Stimulated activated CD4-positive, alpha-beta T cell treated with anti-CD3 and anti-CD28 coated beads, Interleukin-4, amount 100 ng/mL, for 48 hours (primary cell): ENCODE measurements at regions not wholly inside any gene's neighbourhood (a gene's known extent, or its start where the extent isn't known, plus 50 kb on each side); places are given as distances from the start of the nearest gene placed in this dataset.

Source experiments
- DNase-seq, 2 donors: peaks; one replicate each; pipeline ENCODE4 v3.0.0-alpha.2; 2020; ENCODE audit warnings: low read depth in 2 of 2

DNA sequence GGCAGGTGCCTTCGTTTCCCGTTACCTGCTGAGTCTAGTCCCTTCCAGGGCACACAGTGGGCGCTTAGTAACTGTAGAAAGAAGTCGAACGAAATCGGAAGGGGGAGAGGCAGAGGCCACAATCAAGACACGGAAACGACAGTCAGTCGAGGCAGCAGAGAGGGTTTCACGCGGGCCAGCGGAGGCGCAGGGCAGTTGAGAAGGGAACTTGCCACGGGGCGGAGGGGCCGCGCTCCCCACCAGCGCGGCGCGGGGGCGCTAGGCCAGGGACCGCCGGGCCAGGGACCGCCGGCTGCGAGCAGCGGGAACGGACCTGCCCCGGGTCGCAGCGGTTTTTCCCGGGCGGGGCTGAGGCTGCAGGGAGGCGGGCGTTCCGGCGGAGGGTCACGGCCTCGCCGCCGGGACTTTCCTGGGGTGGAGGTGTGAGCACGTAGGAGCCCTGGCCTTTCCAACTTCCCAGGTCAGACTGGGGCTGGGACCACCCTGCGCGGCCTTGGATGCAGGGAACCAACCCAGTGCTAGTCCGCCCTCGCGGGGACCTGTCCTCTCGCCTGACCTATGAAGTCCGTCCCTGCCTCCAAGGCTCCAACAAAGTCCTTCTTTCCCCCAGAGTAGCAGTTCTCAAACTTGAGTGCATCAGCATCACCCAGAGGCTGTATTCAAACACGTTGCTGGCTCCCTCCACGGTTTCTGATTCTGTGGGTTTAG is 150.1 kb upstream of the FGGY start:
- peak in 1 of 2 donors; percentile 12 for DNase-seq

- no peak for DNase-seq
Observed at GRCh38 chr1:59149435-59149834, 147.5 kb upstream of the FGGY start.

- DNase-seq = no peak
Observed at GRCh38 chr1:59150577-59151386, 146.1 kb upstream of the FGGY start.

GRCh38 chr1:59151387-59151761 is 145.5 kb upstream of the FGGY start:
- DNase-seq = no peak

GRCh38 chr1:59151860-59152259 is 145.0 kb upstream of the FGGY start:
- DNase-seq = no peak

GRCh38 chr1:59152511-59152910 is 144.4 kb upstream of the FGGY start:
- no peak for DNase-seq

DNA sequence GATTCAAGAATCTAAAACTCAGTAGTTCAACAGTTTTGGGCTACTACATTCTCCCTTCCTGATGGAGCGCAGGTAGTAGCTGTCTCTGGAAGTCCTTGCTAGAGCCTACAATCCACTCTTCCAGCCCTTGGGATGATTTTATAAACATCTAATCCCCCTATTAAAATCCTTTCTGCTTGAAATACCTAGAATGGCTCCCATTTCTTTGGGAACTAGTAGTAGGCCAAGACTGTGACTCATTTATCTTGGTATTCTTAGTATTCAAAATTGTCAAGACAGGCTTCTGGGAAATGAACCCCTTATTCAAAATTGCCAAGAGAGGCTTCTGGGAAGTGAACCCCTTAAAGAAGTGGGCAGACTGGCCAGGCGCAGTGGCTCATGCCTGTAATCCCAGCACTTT is 142.5 kb upstream of the FGGY start:
- DNase-seq = no peak

DNA sequence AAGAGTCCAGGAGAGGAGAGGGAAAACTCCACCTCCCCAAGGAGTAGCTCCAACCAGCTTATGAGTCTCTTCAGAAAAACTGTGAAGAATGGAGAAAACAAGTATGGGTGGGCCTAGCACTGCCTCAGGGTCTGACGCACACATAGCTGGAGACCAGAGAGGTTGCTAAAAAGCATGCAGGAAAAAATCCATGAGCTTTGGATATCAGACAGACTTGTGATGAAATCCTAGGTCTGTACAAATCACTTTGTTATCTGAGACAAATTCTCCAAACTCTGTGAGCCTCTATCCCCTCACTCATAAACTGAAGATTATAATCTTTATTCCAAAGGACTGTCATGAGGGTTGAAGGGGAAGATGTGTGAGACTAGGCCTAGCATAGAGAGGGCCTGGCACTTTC is 141.5 kb upstream of the FGGY start:
- no peak for DNase-seq

DNA sequence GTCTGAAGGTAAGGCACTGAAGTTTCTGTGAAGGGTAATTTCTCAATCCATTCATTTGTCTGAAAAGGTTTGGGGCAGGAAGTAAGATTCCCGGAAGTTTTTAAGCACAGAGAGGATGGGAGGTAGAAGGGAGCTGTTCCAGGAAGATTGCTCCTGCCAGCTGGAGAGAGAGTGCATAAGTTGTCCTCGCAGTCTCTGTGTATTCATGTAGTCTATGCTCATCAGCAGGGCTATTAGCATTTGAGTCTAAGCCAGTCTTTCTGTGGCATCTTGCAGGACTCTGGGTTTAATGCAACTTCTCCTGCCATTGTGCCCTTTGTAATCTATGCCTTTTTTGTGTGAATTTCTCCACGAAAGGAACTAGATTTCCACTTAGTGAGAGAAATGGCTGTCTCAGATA is 140.8 kb upstream of the FGGY start:
- DNase-seq = no peak

DNA sequence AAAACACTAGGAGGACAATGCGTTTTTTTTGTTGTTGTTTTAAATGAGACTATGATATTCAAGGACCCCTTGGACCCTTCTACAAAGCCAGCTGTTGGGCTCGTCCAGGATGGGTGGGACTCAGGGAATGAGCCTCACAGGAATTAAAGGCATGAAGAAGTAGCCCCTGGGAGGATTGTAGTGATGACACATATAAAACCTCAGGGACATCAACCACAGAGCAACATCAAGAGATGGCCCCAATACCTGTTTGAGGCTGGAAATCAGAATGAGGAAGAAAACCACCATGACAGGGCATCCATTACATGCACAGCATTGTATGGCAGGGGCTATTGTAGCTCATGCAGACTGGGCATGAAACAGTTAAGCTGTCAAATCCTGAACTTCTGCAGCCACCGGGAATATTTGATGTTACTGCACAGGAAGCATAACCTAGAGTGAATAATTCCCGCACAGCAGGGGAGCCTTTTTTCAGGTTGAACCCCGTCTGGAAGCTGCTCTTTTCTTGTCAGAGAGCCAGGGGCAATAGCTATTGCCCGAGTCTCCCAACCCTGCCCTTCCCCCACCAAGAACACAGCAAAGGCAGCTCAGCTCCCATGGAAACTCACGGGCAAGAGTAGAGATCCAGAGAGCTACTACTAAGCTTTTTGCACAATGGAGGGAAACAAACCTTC is 140.2 kb upstream of the FGGY start:
- DNase-seq = no peak

DNA sequence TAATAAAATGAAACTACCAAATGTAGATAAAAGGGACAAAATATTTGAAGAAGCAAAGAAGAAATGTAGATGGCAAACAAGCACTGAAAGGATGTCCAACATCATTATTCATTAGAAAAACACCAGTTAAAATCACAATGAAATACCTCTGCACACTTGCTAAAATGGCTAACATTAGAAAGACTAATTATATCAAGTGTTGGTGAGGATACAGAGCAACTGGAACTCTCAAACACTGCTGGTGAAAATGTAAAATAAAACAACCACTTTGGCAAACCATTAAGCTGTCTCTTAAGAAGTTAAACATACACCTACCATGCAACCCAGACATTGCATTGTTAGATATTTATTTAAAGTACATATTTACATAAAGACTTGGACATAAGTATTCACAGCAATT is 138.6 kb upstream of the FGGY start:
- no peak for DNase-seq

DNA sequence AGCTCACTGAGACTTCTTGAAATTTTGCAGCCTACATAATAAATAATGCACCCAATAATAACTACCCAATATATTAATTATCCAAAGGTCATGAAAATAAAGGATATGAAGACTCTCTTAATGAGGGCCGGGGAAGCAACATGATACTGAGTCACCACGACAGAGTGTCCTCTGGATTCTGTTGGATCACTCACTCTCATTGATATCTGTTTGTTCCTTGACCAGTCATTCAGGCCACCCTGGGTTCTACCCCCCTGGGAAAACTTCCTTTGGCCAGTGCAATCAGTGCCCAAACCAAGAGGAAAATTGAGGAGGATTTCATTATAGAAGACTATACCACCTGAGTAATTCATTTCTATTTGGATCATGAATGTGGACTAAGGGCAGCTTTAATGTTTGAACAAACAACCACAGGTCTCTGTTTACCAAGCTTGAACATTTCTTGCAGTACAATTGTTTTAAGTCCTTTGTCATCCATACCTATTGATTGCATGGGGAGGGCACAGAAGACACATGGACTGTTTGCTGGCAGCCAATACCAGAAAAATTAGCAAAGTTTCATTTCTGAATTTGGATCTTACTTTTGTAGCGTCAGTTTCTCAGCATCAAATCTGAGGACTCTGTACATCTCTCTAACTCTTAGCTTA is 137.2 kb upstream of the FGGY start:
- DNase-seq = no peak

- no peak for DNase-seq
Observed at GRCh38 chr1:59161136-59161535, 135.8 kb upstream of the FGGY start.

DNA sequence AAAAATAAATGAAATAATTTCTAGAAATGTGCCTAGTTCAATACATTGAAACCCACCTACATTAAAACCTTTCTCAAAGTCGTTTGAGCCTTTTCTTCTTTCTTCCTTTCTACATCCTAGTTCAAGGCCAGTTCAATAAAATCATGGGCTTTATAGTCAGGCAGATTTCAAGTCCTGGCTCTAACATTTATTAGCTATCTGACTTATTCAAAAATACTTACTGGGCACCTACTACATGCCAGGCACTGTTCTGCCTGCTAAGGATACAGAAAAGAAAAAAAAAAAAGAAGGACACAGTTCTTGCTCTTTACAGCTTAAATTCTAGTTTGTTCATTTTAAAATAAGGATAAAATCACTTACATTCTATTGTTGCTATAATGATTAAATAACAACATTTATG is 134.2 kb upstream of the FGGY start:
- no peak for DNase-seq

GRCh38 chr1:59163268-59164092 is 133.4 kb upstream of the FGGY start:
- DNase-seq = no peak

DNA sequence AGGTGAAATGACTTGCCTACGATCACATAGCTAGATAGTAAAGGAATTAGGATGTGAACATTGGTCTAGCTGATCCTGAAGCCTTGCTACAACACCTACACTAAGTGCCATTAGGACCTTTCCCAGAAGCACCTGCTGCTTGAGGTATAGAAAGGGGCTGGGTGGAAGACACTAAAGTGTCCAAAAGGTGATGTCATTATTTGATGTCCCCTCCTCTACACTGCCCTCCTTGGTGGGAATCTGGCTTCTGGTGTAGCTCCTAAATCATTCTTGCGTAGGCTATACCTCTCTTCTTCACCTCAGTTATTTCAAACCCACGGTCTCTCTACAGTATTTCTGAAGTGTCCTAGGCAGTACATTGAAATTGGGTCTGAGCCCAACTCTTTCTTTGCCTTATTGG is 132.5 kb upstream of the FGGY start:
- DNase-seq = no peak

- no peak for DNase-seq
Observed at GRCh38 chr1:59165353-59165752, 131.5 kb upstream of the FGGY start.

GRCh38 chr1:59169703-59170102 is 127.2 kb upstream of the FGGY start:
- DNase-seq = no peak

- no peak for DNase-seq
Observed at GRCh38 chr1:59170659-59171058, 126.2 kb upstream of the FGGY start.

DNA sequence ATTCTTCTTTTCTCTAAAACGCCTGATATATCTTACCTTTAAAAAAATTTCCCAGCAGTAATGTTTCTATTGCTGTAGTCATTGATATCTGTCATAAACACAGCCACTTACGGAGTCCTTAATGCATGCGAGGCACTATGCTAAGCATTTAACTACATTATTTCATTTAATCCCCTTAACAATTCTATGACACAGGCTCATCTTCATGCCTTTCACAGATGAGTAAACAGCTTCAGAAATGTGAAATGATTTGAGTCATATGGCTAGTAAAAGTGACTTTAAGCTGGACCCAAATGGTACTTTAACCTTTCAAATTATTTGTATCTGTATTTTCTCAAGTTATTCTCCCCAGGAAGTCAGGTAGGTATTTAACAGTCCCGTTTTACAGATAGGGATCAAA is 125.1 kb upstream of the FGGY start:
- DNase-seq = no peak

DNA sequence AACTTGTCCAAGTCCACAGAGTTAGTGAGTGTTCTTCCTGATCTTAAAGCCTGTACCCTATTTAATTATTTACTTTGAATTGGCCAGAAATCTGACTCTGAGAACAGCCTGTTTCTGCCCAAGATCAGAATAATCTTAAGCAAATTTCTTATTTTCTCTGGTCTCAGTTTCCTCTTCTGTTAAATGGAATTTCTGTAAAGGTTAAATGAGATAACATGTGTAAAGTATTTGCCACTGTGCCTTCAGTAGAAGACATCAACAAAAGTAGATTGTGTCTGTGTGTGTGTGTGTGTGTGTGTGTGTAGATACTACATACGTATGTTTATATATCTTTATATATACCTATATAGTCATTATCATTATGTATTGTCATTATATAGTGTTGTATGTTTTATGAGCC is 124.2 kb upstream of the FGGY start:
- no peak for DNase-seq

DNA sequence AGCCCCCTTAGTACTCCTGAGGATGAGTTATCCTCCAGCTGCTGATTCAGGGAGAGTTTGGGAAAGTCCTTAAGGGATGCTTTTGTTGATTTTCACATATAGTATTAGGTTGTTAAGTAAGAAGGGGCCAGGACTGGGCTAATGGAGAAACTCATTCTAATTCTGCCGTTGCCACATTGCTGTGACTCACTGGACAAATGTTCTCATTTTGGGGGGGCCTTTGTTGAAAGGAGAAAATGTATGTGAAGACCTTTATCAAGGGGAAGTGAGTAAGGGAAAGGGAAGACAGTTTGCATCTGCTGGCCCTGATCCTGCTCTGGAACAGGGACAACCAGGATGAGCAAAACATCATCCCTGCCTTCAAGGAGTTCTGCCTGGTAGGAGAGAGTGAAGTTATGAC is 123.2 kb upstream of the FGGY start:
- DNase-seq = no peak
